Stomach smooth muscle (tissue), 2 donors: ENCODE measurements at regions not wholly inside any gene's neighbourhood (a gene's known extent, or its start where the extent isn't known, plus 50 kb on each side); places are given as distances from the start of the nearest gene placed in this dataset.

Experiments used
- H3K27ac ChIP-seq: one replicate; pipeline ENCODE4 v1.7.0; 2013; ENCODE audit warnings: mild to moderate bottlenecking, low read length, inconsistent platforms
- H3K27me3 ChIP-seq, 2 donors: one replicate each; pipeline ENCODE4 v1.7.0; 2013; ENCODE audit warnings: low read length in 2 of 2; ENCODE audit not compliant: insufficient read depth in 2 of 2, control insufficient read depth in 1 of 2
- H3K36me3 ChIP-seq, 2 donors: one replicate each; pipeline ENCODE4 v1.7.0; 2013; ENCODE audit warnings: low read length in 2 of 2; ENCODE audit not compliant: control insufficient read depth in 2 of 2, insufficient read depth in 2 of 2
- H3K4me1 ChIP-seq: one replicate; pipeline ENCODE4 v1.7.0; 2013; ENCODE audit warnings: low read length; ENCODE audit not compliant: control insufficient read depth, insufficient read depth
- H3K4me3 ChIP-seq, 2 donors: one replicate each; pipeline ENCODE4 v1.7.0; 2013; ENCODE audit warnings: low read length in 2 of 2
- H3K9ac ChIP-seq, 2 donors: one replicate each; pipeline ENCODE4 v1.7.0; 2013; ENCODE audit warnings: low read length in 2 of 2, mild to moderate bottlenecking in 1 of 2
- H3K9me3 ChIP-seq, 2 donors: one replicate each; pipeline ENCODE4 v1.7.0; 2013; ENCODE audit warnings: low read length in 2 of 2; ENCODE audit not compliant: control insufficient read depth in 2 of 2
- donor health status: healthy.
- donor health status: Pancreatic carcinoma.

- Histone ChIP-seq H3K4me3 (no peak overlapping the region), H3K36me3 (no peaks in the 10 kb centered on the region), H3K9ac (no peak overlapping the region), H3K9me3 (no peaks in the 10 kb centered on the region), H3K27ac (no peak overlapping the region), H3K4me1 (no peaks in the 10 kb centered on the region), H3K27me3 (no peaks in the 10 kb centered on the region)
Measured at GRCh38 chr5:133701871-133702270, 89.5 kb upstream of the FSTL4 start.

DNA sequence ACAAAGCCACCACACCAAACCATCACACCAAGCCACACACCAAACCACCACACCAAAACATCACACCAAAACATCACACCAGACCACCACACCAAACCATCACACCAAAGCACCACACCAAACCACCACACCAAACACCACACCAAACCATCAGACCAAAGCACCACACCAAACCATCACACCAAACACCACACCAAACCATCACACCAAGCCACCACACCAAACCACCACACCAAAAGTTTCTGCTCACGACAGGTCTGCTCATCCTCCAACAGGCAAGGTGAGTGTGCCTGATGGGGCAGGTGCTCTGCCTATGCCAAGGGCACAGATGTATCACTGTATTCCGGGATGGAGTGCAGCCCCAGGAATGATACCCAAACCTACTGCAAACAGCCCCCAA is 87.9 kb upstream of the FSTL4 start:
- H3K27me3 ChIP-seq, result no peaks in the 10 kb centered on the region
- H3K9me3 ChIP-seq, result no peaks in the 10 kb centered on the region
- no peak overlapping the region for H3K27ac ChIP-seq
- no peaks in the 10 kb centered on the region for H3K4me1 ChIP-seq
- no peak overlapping the region for H3K4me3 ChIP-seq
- no peaks in the 10 kb centered on the region for H3K36me3 ChIP-seq
- H3K9ac ChIP-seq, result no peak overlapping the region

DNA sequence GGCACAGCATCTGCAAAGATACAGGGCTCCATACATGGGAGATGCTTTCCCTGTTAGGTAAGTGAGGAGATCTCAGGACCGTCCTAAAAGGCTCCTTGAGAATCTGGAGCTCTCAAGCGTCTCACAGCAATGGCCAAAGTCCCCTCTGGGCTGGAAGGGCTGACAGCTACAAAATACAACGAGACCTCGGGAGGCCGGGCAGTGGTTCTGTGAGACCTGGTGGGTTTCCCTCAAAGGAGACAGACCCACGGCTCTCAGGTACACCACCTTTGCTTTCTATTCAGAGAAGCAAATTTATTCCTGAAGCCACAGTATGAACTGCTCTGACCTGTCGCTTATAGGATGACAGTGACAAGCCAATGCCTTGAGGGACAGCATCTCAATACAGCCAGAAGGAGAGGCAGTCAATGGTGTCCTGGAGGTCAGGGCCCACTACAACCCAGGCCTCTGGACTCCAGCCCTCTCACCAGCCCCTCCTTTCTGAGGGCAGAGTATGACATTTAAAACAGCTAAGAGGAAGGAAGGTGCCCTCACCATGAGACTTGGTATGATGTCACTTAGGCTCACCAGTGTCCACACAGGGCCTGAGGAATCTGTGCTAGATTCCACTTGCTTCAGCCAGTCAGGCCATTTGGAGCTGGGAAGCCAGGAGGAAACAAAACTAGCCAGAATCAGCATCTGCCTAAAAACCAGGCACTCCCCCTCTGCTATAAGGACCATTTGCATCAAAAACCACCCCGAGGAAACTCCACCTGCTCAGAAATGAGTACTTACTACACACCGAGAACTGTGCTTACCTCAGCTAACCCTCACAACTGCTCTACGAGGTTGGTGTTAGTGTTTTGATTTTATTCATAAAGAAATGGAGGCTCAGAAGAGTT is 86.5 kb upstream of the FSTL4 start:
- H3K9me3 ChIP-seq, result no peaks in the 10 kb centered on the region
- H3K9ac ChIP-seq, result no peak overlapping the region
- H3K27ac ChIP-seq, result no peak overlapping the region
- H3K36me3 ChIP-seq, result no peaks in the 10 kb centered on the region
- H3K27me3 ChIP-seq, result no peaks in the 10 kb centered on the region
- H3K4me1 ChIP-seq, result no peaks in the 10 kb centered on the region
- H3K4me3 ChIP-seq, result no peak overlapping the region

GRCh38 chr5:133698259-133698554 is 85.9 kb upstream of the FSTL4 start:
- H3K27me3 ChIP-seq, result no peaks in the 10 kb centered on the region
- no peak overlapping the region for H3K4me3 ChIP-seq
- no peaks in the 10 kb centered on the region for H3K9me3 ChIP-seq
- H3K36me3 ChIP-seq, result no peaks in the 10 kb centered on the region
- no peaks in the 10 kb centered on the region for H3K4me1 ChIP-seq
- H3K9ac ChIP-seq, result no peak overlapping the region
- no peak overlapping the region for H3K27ac ChIP-seq

- Histone ChIP-seq H3K27me3 (no peaks in the 10 kb centered on the region), H3K4me1 (no peaks in the 10 kb centered on the region), H3K4me3 (no peak overlapping the region), H3K9me3 (no peaks in the 10 kb centered on the region), H3K36me3 (no peaks in the 10 kb centered on the region), H3K9ac (no peak overlapping the region), H3K27ac (no peak overlapping the region)
Measured at GRCh38 chr5:133697536-133698258, 85.4 kb upstream of the FSTL4 start.

DNA sequence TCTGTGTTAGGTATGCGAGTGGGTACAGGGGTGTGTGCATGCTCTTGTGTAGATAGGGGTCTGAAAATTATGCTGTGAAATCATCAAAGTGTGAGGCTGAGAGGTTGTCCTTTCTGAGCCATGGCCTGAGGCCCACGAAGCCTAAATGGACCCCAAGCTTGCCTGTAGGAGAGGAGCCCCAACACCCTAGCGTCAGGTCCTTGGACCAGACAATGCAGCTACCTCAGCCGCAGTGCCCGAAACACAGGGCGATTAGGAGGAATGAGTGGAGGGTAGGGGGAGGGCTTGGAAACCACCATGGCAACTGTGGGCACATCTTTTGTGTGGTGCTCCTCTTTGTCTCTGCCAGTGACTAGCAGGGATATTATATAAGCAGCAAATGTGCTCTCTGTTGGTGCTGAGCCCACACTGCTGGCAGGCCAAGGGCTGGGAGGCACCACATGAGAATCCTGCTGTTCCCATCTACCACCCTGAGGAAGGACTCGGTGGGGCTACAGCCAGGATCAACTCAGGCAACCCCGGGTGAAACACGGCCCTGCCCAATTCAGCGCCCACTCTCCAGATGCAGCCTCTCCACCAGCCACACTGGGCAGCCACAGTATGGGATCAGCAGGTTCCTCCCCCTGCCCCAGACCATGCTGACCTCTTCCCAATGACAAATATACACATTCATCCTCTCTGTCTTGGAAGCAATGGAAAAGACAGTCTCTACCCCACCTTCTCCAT is 84.6 kb upstream of the FSTL4 start:
- no peaks in the 10 kb centered on the region for H3K9me3 ChIP-seq
- H3K27me3 ChIP-seq, result no peaks in the 10 kb centered on the region
- no peak overlapping the region for H3K9ac ChIP-seq
- H3K4me1 ChIP-seq, result no peaks in the 10 kb centered on the region
- no peak overlapping the region for H3K27ac ChIP-seq
- no peak overlapping the region for H3K4me3 ChIP-seq
- no peaks in the 10 kb centered on the region for H3K36me3 ChIP-seq

GRCh38 chr5:133696006-133696584 is 83.8 kb upstream of the FSTL4 start:
- H3K27me3 ChIP-seq, result peaks cover 0 to 3% of the 10 kb centered on the region in 2 donors
- no peaks in the 10 kb centered on the region for H3K9me3 ChIP-seq
- no peak overlapping the region for H3K9ac ChIP-seq
- H3K36me3 ChIP-seq, result no peaks in the 10 kb centered on the region
- no peak overlapping the region for H3K27ac ChIP-seq
- no peaks in the 10 kb centered on the region for H3K4me1 ChIP-seq
- H3K4me3 ChIP-seq, result no peak overlapping the region

GRCh38 chr5:133694181-133694831 is 82.0 kb upstream of the FSTL4 start:
- Histone ChIP-seq H3K27ac (no peak overlapping the region), H3K9me3 (no peaks in the 10 kb centered on the region), H3K9ac (no peak overlapping the region), H3K27me3 (peaks cover 0 to 3% of the 10 kb centered on the region in 2 donors), H3K4me3 (no peak overlapping the region), H3K4me1 (no peaks in the 10 kb centered on the region), H3K36me3 (no peaks in the 10 kb centered on the region)

GRCh38 chr5:133691448-133691847 is 79.1 kb upstream of the FSTL4 start:
- Histone ChIP-seq H3K9me3 (no peaks in the 10 kb centered on the region), H3K4me3 (no peak overlapping the region), H3K27ac (no peak overlapping the region), H3K36me3 (no peaks in the 10 kb centered on the region), H3K4me1 (no peaks in the 10 kb centered on the region), H3K9ac (no peak overlapping the region), H3K27me3 (peaks cover 0 to 14% of the 10 kb centered on the region in 2 donors)

DNA sequence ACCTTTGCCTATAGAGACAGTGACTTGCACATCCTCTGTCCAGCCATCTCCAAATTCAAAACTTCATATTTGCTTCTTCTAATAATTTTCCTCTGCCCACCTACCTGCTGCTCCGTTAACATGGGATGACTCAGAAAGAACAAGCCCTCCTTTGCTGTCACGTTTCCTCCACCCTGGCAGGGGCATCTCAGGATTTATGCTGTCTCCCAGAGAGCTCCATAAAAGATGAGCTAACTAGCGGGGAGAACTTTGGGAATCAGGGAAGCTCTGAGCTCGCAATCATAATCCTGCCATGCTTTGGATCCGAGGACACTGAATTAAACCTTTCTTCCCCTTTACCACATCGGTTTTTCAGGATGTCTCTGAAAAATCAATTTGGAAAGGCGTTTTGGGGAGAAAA is 78.4 kb upstream of the FSTL4 start:
- no peak overlapping the region for H3K4me3 ChIP-seq
- no peaks in the 10 kb centered on the region for H3K4me1 ChIP-seq
- H3K27ac ChIP-seq, result no peak overlapping the region
- H3K9ac ChIP-seq, result no peak overlapping the region
- H3K9me3 ChIP-seq, result no peaks in the 10 kb centered on the region
- H3K36me3 ChIP-seq, result no peaks in the 10 kb centered on the region
- peaks cover 0 to 14% of the 10 kb centered on the region in 2 donors for H3K27me3 ChIP-seq
